Sigmoid colon (tissue), 6 donors: ENCODE measurements at regions not wholly inside any gene's neighbourhood (a gene's known extent, or its start where the extent isn't known, plus 50 kb on each side); places are given as distances from the start of the nearest gene placed in this dataset.
A peak's percentile ranks its signal among the peaks of the same experiment; 100 is the strongest.

Experiments used
- DNase-seq: peaks from one replicate; pipeline ENCODE4 v3.0.0-alpha.2; 2019
- H3K27ac ChIP-seq, 4 donors: fragments of 200-600 bp; sonication (generic); one replicate each; pipeline ENCODE4 v1.5.1; 2016 to 2019; ENCODE audit warnings: mild to moderate bottlenecking in 1 of 4
- H3K27me3 ChIP-seq, 3 donors: fragments of 200-600 bp; sonication (generic); one replicate each; pipeline ENCODE4 v1.5.1; 2019; ENCODE audit warnings: mild to moderate bottlenecking in 1 of 3
- H3K36me3 ChIP-seq, 4 donors: fragments of 200-600 bp; sonication (generic); one replicate each; pipeline ENCODE4 v1.5.1; 2016 to 2019
- H3K4me1 ChIP-seq, 4 donors: fragments of 200-600 bp; sonication (generic); one replicate each; pipeline ENCODE4 v1.5.1; 2017 to 2019
- H3K4me3 ChIP-seq, 4 donors: fragments of 200-600 bp; sonication (generic); one replicate each; pipeline ENCODE4 v1.5.1; 2017 to 2019; ENCODE audit warnings: mild to moderate bottlenecking in 2 of 4, moderate library complexity in 1 of 4
- H3K9me3 ChIP-seq, 4 donors: fragments of 200-600 bp in 3 of 4; sonication (generic) in 3 of 4; one replicate each; pipeline versions ENCODE4 v1.5.1 to v1.6.1; 2013 to 2019
- CTCF ChIP-seq, 4 experiments: fragments of 450-650 bp in 3 of 4; fragments of 200-600 bp in 1 of 4; IDR thresholded peaks; one replicate each; pipeline ENCODE4 v1.5.1; 2016 to 2019; ENCODE audit warnings: antibody characterized with exemption in 4 of 4, mild to moderate bottlenecking in 3 of 4, moderate library complexity in 2 of 4
- EP300 ChIP-seq, 4 donors: sonication (generic); formaldehyde crosslinking; IDR thresholded peaks; one replicate each; pipeline ENCODE4 v1.6.1; 2017; ENCODE audit warnings: antibody characterized with exemption in 4 of 4
- POLR2A ChIP-seq, 2 donors: fragments of 450-650 bp; IDR thresholded peaks; one replicate each; pipeline ENCODE4 v1.6.1; 2016; ENCODE audit warnings: antibody characterized with exemption in 2 of 2, mild to moderate bottlenecking in 2 of 2, moderate library complexity in 2 of 2
- POLR2AphosphoS5 ChIP-seq, 4 donors: sonication (generic); formaldehyde crosslinking; IDR thresholded peaks; one replicate each; pipeline ENCODE4 v1.6.1; 2017; ENCODE audit warnings: antibody characterized with exemption in 4 of 4
- WGBS, 2 donors: extraction: QIAGEN DNeasy Blood & Tissue Kit; methylation state at CpG; one replicate each; pipeline ENCODE4 v1.1.7; 2013; 5-methylcytosine and 5-hydroxymethylcytosine counted together
- intact Hi-C: fragments of 100-400 bp; cut with DNase I; formaldehyde crosslinking; loops from one replicate; pipeline ENCODE4 v1.15.1; 2023
- donor health status: healthy with polysubstance abuse.
- donor health status: healthy.

GRCh38 chr2:9097892-9098291 lies 94.4 kb upstream of the MBOAT2 start:
- H3K9me3 ChIP-seq = no peaks in the 10 kb centered on the region
- WGBS, 2 donors = 88 to 92% methylated on average over 7 of the region's 7 CpGs

GRCh38 chr2:9097239-9097638 lies 93.8 kb upstream of the MBOAT2 start:
- no peak for DNase-seq
- Histone ChIP-seq H3K27me3 (no peaks in the 10 kb centered on the region), H3K4me3 (no peak overlapping the region), H3K4me1 (peaks cover 0 to 17% (median 13%) of the 10 kb centered on the region in 4 donors), H3K36me3 (no peaks in the 10 kb centered on the region), H3K27ac (no peak overlapping the region), H3K9me3 (no peaks in the 10 kb centered on the region)
- intact Hi-C loops = no loop called here
- no peak for TF ChIP-seq POLR2AphosphoS5 (IDR thresholded peaks at IDR 0.05)
- TF ChIP-seq CTCF (IDR thresholded peaks at IDR 0.05) = no peak
- 82 to 88% methylated on average over 8 of the region's 8 CpGs for WGBS, 2 donors

More at GRCh38 chr2:9097892-9098291, 94.4 kb upstream of the MBOAT2 start:
- H3K27ac ChIP-seq = no peak overlapping the region
- intact Hi-C loops = no loop called here
- H3K27me3 ChIP-seq = no peaks in the 10 kb centered on the region
- H3K4me1 ChIP-seq = peaks cover 0 to 17% (median 13%) of the 10 kb centered on the region in 4 donors
- DNase-seq = no peak
- no peak overlapping the region for H3K4me3 ChIP-seq
- no peaks in the 10 kb centered on the region for H3K36me3 ChIP-seq
- TF ChIP-seq POLR2A (IDR thresholded peaks at IDR 0.05) = no peak
- TF ChIP-seq EP300 (IDR thresholded peaks at IDR 0.05) = no peak
- TF ChIP-seq POLR2AphosphoS5 (IDR thresholded peaks at IDR 0.05) = no peak
- TF ChIP-seq CTCF (IDR thresholded peaks at IDR 0.05) = no peak

GRCh38 chr2:9096761-9097160 lies 93.3 kb upstream of the MBOAT2 start:
- Histone ChIP-seq H3K9me3 (no peaks in the 10 kb centered on the region), H3K27ac (no peak overlapping the region), H3K4me3 (no peak overlapping the region), H3K27me3 (no peaks in the 10 kb centered on the region), H3K4me1 (peaks cover 0 to 17% (median 13%) of the 10 kb centered on the region in 4 donors), H3K36me3 (no peaks in the 10 kb centered on the region)
- no peak for TF ChIP-seq POLR2AphosphoS5 (IDR thresholded peaks at IDR 0.05)
- no peak for TF ChIP-seq POLR2A (IDR thresholded peaks at IDR 0.05)
- no peak for TF ChIP-seq EP300 (IDR thresholded peaks at IDR 0.05)
- TF ChIP-seq CTCF (IDR thresholded peaks at IDR 0.05) = no peak
- DNase-seq = no peak
- intact Hi-C loops = no loop called here
- WGBS, 2 donors = 97 to 98% methylated on average over 13 of the region's 13 CpGs

GRCh38 chr2:9095690-9096089 lies 92.2 kb upstream of the MBOAT2 start:
- Histone ChIP-seq H3K4me1 (peaks cover 0 to 17% (median 13%) of the 10 kb centered on the region in 4 donors), H3K9me3 (no peaks in the 10 kb centered on the region), H3K27me3 (no peaks in the 10 kb centered on the region), H3K36me3 (no peaks in the 10 kb centered on the region), H3K4me3 (peak overlapping the region in 3 of 4 donors; percentile 8 to 17 (median 14)), H3K27ac (peak overlapping the region; percentile 46 to 60 (median 51))
- TF ChIP-seq POLR2AphosphoS5 (IDR thresholded peaks at IDR 0.05) (no peak), EP300 (IDR thresholded peaks at IDR 0.05) (no peak), CTCF (IDR thresholded peaks at IDR 0.05) (no peak), POLR2A (IDR thresholded peaks at IDR 0.05) (no peak)
- intact Hi-C loops = no loop called here
- WGBS, 2 donors = 5 to 11% methylated on average over 21 of the region's 21 CpGs
- no peak for DNase-seq

- DNase-seq = no peak
- Histone ChIP-seq H3K4me1 (peaks cover 0 to 17% (median 13%) of the 10 kb centered on the region in 4 donors), H3K36me3 (no peaks in the 10 kb centered on the region), H3K27ac (peak overlapping the region; percentile 46 to 60 (median 51)), H3K9me3 (no peaks in the 10 kb centered on the region), H3K4me3 (peak overlapping the region in 2 of 4 donors; percentile 14 to 17), H3K27me3 (no peaks in the 10 kb centered on the region)
- intact Hi-C loops = no loop called here
- 73 to 82% methylated on average over 14 of the region's 14 CpGs for WGBS, 2 donors
- TF ChIP-seq CTCF (IDR thresholded peaks at IDR 0.05) (no peak), EP300 (IDR thresholded peaks at IDR 0.05) (no peak), POLR2A (IDR thresholded peaks at IDR 0.05) (no peak), POLR2AphosphoS5 (IDR thresholded peaks at IDR 0.05) (no peak)
Measured at GRCh38 chr2:9095226-9095625, 91.7 kb upstream of the MBOAT2 start.
